GM12865 (cell line): ENCODE measurements at regions not wholly inside any gene's neighbourhood (a gene's known extent, or its start where the extent isn't known, plus 50 kb on each side); places are given as distances from the start of the nearest gene placed in this dataset.

ENCODE experiments used
- DNase-seq: peaks from one replicate; pipeline ENCODE4 v3.0.0; 2010; ENCODE audit warnings: low read depth
- H3K4me3 ChIP-seq: 2 replicates; pipeline ENCODE4 v1.5.1; 2011; ENCODE audit warnings: mild to moderate bottlenecking, low read depth, low read length, control low read depth
- TF ChIP-seq, protein P1 (sequence below): IDR thresholded peaks from 2 replicates; pipeline ENCODE4 v1.5.1; 2011; ENCODE audit warnings: low read length, control low read depth, low read depth, inconsistent platforms; ENCODE audit not compliant: insufficient read depth; ENCODE audit errors: missing control alignments

DNA sequence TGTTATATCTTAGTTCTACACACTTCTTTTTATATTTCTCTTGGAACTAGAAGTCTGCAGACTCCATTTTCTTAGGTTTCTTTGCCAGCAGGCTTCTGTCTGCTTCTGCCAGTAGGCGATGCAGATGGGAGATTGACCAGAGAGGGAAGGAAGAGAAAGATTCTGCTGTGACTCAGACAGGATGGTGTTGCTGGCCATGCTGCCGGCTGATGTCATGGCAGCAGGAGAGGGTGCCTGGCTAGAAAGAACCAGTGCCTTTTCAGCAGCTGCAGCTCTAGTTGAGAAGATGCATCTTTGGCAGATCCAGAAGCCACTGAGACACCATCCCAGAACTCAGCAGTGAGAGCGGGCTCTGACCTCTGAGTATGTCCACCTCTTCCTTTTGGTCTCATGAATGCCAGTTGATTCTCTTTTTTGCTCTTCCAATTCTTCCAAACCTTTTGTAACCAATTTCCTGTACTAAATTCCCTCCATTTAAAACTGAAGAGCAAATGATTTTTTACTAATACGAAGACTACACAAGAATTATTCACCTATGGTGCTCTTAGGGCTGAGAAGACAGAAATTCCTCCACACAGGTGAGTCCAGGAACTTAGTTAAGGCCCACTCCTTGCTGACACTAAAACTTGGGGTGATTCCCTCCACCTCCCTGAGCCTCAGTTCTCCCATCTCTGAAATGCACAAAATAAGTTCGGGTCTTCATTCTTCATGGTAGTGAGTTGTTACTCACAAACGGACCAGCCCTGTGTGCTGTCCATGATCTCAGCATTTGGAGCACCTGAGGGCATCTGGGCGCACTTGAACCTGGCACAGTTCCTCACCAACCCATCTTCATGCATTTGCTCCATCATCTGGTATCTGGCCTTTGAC lies 200.7 kb downstream of the MYCN start:
- TF ChIP-seq, protein P1, sequence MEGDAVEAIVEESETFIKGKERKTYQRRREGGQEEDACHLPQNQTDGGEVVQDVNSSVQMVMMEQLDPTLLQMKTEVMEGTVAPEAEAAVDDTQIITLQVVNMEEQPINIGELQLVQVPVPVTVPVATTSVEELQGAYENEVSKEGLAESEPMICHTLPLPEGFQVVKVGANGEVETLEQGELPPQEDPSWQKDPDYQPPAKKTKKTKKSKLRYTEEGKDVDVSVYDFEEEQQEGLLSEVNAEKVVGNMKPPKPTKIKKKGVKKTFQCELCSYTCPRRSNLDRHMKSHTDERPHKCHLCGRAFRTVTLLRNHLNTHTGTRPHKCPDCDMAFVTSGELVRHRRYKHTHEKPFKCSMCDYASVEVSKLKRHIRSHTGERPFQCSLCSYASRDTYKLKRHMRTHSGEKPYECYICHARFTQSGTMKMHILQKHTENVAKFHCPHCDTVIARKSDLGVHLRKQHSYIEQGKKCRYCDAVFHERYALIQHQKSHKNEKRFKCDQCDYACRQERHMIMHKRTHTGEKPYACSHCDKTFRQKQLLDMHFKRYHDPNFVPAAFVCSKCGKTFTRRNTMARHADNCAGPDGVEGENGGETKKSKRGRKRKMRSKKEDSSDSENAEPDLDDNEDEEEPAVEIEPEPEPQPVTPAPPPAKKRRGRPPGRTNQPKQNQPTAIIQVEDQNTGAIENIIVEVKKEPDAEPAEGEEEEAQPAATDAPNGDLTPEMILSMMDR: no peak
- no peak for DNase-seq

DNA sequence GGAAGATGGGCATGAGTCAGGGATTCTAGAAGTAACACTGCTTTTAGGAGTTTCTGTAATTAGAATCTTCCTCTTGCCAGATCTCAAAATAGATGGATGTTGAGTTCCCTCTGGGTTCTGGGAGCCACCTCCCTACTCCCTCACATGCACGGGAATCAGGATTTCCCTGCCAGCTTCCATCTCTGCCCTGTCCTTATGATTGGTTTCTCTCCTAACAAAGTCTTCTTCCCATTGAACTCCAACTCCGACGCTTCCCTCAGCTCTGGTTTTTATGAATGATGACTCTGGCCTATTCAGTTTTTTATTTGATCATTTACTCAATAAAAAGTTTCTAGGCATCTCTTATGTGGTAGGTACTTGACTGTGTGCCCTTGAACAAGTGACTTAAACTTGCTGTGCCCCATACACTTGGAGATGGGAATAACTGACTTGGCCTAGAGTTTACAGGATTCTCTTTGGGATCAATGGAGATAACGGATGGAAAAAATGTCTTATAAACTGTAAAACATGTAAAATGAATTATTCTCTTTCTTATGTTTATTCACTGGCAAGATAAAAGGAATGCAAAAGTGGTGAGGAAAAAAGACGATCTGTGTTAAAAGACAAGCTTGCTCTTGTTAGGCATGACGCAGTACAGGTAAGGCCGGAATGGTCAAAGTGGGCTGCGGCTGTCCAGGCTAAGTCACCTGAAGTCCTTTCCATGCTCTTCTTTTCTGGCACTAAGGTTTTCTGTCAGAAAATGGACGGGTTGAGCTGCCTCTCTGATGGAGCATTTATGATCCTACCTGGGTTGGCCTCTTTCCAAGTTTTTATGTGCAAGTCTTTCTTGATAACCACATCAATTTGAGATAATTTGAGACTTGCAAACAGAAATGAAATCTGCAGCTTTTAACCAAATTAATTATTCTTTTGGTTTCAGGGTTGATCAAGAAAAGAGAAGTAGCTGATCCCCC lies 199.6 kb downstream of the MYCN start:
- DNase-seq: no peak
- TF ChIP-seq, protein P1: no peak
- no peak overlapping the region for H3K4me3 ChIP-seq

More for the DNA sequence above, 200.7 kb downstream of the MYCN start:
- H3K4me3 ChIP-seq: no peak overlapping the region

DNA sequence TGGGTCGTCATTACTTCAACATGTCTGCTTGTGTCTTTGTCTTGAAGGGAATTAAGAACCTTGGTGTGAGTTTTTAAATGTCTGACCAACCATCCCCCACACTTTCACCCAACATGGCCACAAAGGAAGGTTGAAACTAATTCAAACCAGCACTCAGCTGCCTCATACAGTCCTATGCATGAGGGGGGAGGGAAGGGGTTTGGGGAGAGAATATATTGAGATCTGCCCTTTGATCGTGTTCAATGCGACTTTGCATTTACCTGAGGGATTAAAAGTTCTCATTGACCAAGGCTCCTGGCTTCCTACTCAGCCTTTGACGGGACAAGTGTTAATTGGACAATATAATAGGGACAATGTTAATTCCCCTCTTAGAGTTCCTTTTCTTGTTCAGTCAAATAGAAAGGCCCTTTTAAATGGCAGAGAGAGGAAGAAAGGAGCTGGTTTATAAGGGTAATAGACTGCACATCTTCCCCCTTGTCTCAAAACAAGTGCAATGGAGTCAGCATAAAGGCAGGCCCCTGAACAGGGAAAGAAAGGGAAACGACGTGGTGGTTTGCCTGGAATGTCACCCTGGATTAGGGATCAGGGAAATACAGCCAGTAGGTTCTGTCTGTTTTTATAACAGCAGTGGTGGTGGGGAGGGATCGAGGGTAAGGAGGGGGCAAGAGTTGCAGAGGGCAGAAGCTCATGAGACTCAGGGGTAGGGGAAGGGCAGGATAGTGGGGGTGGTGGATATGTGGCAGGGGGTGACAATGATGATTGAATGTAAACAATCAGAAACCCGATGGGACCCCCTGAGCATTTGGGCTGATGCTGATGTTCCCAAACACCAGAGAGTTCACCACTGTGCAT lies 198.7 kb downstream of the MYCN start:
- TF ChIP-seq, protein P1: no peak
- no peak overlapping the region for H3K4me3 ChIP-seq
- DNase-seq: no peak

DNA sequence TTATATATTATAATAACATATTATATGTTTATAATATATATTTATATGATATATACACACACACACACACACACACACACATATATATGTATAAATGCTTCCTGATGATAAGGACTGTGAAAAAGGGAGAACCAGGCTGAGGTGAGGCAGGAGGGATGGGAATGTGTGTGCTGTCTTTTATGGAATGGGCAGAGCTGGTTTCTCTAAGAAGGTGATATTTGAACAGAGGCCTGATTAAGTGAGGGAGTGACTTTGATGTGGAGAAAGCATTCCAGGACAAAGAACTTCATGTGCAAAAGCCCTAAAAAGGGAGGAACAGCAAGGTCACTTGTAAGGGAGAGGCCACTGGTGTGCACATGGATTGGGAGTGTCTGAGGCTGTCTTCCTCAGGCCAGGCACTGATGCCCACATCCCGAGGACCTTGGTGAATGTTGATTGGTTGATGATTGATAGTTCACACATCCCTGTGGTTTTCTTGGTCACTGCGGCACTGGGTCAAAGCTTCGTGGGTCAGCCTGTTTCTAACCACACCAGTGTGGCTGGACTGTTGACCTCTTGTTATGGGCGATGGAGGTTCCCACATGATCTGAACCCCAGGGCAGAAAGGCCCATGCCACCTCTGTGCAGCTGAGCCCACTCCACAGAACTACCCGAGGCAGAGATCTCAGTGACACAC lies 196.9 kb downstream of the MYCN start:
- no peak for DNase-seq
- TF ChIP-seq, protein P1: no peak
- no peak overlapping the region for H3K4me3 ChIP-seq

DNA sequence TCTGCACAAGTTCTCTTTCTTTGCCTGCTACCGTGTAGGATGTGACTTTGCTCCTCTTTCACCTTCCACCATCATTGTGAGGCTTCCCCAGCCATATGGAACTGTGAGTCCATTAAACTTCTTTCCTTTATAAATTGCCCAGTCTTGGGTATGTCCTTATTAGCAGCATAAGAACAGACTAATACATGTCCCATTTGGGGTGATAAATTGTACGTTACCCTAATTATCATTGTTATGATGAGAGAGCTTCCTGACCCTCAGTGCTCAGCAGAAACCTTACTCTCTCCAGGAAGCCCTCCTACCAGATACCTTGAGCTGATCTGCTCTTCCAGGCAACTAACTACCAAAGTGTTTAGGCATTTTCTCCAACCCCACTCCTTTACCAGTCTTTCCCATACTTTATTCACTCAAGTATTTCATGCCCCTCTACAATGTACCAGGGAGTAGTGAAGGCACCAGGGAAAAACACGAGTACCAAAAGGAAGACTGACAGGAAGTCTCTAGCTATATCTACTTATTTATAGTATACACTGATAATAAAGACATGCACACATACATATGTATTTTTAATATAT lies 196.2 kb downstream of the MYCN start:
- no peak overlapping the region for H3K4me3 ChIP-seq
- TF ChIP-seq, protein P1: no peak
- no peak for DNase-seq
